Mucosa of stomach (tissue), 1 donor: ENCODE measurements at regions not wholly inside any gene's neighbourhood (a gene's known extent, or its start where the extent isn't known, plus 50 kb on each side); places are given as distances from the start of the nearest gene placed in this dataset.

ENCODE experiments used
- H3K27me3 ChIP-seq: one replicate; pipeline ENCODE4 v1.7.0; 2013; ENCODE audit warnings: mild to moderate bottlenecking, low read length; ENCODE audit not compliant: control insufficient read depth, insufficient read depth
- H3K36me3 ChIP-seq: one replicate; pipeline ENCODE4 v1.7.0; 2013; ENCODE audit warnings: low read length; ENCODE audit not compliant: control insufficient read depth, insufficient read depth
- H3K4me1 ChIP-seq: one replicate; pipeline ENCODE4 v1.7.0; 2013; ENCODE audit warnings: mild to moderate bottlenecking, low read length; ENCODE audit not compliant: control insufficient read depth, insufficient read depth
- H3K4me3 ChIP-seq: one replicate; pipeline ENCODE4 v1.7.0; 2013; ENCODE audit warnings: low read length
- H3K9ac ChIP-seq: one replicate; pipeline ENCODE4 v1.7.0; 2013; ENCODE audit warnings: mild to moderate bottlenecking, low read length, moderate library complexity
- H3K9me3 ChIP-seq: one replicate; pipeline ENCODE4 v1.7.0; 2013; ENCODE audit warnings: mild to moderate bottlenecking, low read length, moderate library complexity; ENCODE audit not compliant: control insufficient read depth
- donor health status: Pancreatic carcinoma.

- no peaks in the 10 kb centered on the region for H3K27me3 ChIP-seq
- no peak overlapping the region for H3K4me3 ChIP-seq
- no peaks in the 10 kb centered on the region for H3K4me1 ChIP-seq
- no peak overlapping the region for H3K9ac ChIP-seq
- H3K36me3 ChIP-seq, result no peaks in the 10 kb centered on the region
- no peaks in the 10 kb centered on the region for H3K9me3 ChIP-seq
Observed at GRCh38 chr2:129794116-129794515, 185.3 kb upstream of the RAB6C start.

DNA sequence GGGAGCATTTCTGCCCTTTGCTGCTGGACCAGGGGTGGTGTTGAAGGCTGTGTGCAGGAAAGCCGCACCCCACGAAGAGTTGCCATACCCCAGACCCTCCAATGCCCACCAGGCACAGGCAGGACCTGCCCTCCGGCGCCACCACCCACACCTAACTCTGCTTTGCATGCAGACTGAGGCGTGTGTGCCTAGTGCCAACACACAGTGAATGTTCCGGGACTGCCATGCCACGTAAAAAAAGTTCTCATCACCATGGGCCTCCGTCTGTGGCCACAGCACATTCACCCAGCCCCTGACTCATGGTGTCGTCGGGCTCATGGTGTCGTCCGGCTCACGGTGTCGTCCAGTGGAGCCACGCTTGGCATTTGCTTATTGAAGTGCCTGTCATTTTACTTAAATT is 184.9 kb upstream of the RAB6C start:
- Histone ChIP-seq H3K4me1 (no peaks in the 10 kb centered on the region), H3K36me3 (no peaks in the 10 kb centered on the region), H3K9ac (no peak overlapping the region), H3K9me3 (no peaks in the 10 kb centered on the region), H3K4me3 (no peak overlapping the region), H3K27me3 (no peaks in the 10 kb centered on the region)

DNA sequence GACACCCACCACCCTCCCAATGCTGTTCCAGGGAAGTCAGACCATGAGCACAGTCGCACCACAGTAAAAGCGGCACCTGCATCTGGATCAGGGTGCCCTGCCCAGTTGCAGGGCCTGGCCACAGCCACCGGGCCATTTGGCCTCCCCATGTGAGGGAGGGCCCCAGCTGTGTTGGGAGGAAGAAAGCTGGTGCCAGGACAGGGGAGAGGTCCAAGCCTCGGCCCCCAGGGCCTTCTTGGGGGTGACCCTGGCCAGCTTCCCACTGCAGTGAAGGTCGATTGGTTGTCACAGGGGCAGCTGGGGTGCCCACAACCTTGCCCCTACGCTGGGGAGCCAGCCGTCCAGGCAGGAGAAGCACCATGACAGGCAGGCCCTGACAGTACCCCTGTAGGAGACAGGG is 183.2 kb upstream of the RAB6C start:
- Histone ChIP-seq H3K27me3 (no peaks in the 10 kb centered on the region), H3K4me3 (no peak overlapping the region), H3K9ac (no peak overlapping the region), H3K4me1 (no peaks in the 10 kb centered on the region), H3K36me3 (no peaks in the 10 kb centered on the region), H3K9me3 (no peaks in the 10 kb centered on the region)

- Histone ChIP-seq H3K36me3 (no peaks in the 10 kb centered on the region), H3K9me3 (no peaks in the 10 kb centered on the region), H3K27me3 (no peaks in the 10 kb centered on the region), H3K4me3 (no peak overlapping the region), H3K4me1 (no peaks in the 10 kb centered on the region), H3K9ac (no peak overlapping the region)
Observed at GRCh38 chr2:129796801-129797488, 182.5 kb upstream of the RAB6C start.

DNA sequence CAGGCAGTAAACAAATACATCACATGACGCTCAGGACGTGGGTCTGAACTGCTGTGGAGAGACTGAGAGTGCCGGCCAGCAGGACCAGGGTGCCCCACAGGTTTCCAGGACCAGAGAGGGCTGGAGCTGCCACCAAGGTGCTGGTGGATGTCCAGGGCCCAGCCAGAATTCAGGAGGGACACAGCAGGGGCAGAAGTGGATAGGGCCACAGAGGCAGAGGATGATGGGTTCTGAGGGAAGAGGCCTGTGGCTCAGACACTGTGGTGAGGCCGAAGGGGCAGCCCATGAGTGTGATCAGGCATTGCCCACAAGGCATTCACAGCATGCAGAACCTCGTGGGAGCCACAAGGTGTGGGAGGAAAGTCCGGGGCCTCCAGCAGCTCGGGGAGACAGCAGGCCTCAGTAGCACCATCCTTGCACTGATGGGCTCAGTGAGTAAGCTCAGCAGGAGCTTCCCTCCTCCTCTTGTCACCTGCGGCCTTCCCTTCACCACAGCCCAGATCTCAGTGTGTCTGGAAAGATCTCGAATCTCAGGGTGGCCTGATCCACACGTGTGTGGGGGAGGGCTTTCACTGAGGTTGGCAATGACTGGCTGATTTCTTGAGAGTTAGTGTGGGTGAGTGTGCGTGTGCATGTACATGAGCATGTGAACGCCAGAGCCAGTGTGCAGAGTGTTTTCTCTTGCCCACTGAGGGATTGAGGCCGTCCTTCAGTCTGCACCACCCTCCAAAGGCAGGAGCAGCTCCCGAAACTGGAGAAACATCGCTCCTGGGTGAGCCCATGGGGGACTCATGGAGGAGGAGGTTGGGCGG is 181.8 kb upstream of the RAB6C start:
- Histone ChIP-seq H3K4me1 (no peaks in the 10 kb centered on the region), H3K4me3 (no peak overlapping the region), H3K9ac (no peak overlapping the region), H3K27me3 (no peaks in the 10 kb centered on the region), H3K9me3 (no peaks in the 10 kb centered on the region), H3K36me3 (no peaks in the 10 kb centered on the region)

- Histone ChIP-seq H3K4me1 (no peaks in the 10 kb centered on the region), H3K36me3 (no peaks in the 10 kb centered on the region), H3K9me3 (no peaks in the 10 kb centered on the region), H3K4me3 (no peak overlapping the region), H3K9ac (no peak overlapping the region), H3K27me3 (no peaks in the 10 kb centered on the region)
Observed at GRCh38 chr2:129798301-129798581, 181.2 kb upstream of the RAB6C start.

- no peaks in the 10 kb centered on the region for H3K27me3 ChIP-seq
- no peak overlapping the region for H3K4me3 ChIP-seq
- no peaks in the 10 kb centered on the region for H3K36me3 ChIP-seq
- no peaks in the 10 kb centered on the region for H3K4me1 ChIP-seq
- no peak overlapping the region for H3K9ac ChIP-seq
- H3K9me3 ChIP-seq, result no peaks in the 10 kb centered on the region
Observed at GRCh38 chr2:129798626-129799025, 180.8 kb upstream of the RAB6C start.

DNA sequence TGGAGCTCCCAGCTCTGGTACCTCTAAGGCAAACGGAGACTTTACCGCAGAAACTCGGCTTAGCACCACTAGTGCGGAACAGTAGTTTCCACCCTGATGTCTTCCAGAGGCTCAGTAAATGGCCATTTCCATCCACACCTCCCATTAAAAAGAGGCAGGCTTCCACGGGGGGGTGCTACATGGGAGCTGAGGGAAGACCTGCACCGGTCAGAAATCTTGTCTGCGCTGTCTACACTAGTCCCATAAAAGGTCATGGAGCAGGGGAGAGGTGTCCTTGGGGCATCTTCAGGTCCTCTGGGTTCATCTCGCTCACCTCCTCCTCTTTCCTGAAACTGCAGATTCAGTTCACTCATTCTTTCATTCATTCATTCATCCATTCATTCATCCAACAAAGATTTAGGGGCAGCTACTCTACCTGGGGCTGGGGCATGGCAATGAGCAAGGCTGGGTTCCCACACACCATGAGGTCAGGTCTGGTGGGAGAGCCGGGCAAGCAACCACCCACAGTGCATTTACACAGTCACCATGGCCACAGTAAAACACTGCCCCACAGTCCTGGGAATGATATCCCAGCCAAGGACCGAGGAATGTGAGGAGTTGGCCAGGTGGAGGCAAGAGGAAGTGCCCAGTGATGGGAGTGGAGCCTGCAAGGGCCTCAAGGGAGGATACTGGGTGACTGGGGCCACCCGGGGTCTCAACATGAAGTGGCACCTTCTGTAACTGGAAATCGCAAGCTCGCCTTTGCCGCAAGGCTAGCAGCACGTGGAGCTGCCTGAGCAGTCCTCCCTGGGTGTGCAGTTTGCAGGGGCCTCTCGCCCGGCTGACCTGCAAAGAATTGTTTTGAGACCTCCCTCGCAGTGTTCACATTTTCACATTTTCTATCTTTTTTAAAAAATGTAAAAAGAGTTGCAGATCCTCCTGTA is 180.2 kb upstream of the RAB6C start:
- no peaks in the 10 kb centered on the region for H3K27me3 ChIP-seq
- no peaks in the 10 kb centered on the region for H3K36me3 ChIP-seq
- H3K9ac ChIP-seq, result no peak overlapping the region
- H3K4me1 ChIP-seq, result no peaks in the 10 kb centered on the region
- H3K9me3 ChIP-seq, result no peaks in the 10 kb centered on the region
- no peak overlapping the region for H3K4me3 ChIP-seq

DNA sequence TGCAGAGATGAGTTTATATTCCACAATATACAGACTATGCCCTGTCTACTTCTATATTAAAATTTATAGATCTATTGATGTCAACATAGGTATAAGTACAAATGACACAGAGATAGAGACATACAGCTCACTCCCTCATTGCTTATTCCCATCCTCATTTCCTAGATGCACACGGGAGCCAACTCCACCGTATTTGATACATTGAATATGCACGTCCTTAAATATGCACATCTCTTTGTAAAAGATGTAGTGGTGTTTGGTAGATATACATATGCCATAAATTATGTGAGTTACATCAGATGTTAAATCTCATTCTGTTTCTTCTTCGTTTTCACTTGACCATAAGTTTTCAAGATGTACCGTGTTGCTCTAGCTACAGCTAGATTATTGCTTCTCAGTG is 179.2 kb upstream of the RAB6C start:
- no peak overlapping the region for H3K9ac ChIP-seq

DNA sequence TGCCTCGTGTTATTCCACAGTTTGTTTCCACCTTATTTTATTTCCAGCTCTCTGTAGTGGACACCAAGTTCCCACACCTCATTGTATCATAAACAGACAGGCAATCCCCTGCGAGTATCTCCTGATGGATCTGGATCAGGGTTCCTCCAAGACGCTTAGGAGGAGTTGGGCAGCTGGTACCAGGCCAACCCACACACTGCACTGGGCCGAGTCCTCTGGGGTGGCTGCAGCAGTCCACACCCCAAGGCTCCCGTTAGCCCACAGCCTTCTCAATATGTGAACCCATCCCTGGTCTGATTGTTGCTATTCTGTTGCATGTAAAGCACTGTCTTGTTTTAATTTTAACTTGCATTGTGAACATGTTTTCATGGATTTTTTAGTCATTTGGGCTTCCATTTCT is 178.8 kb upstream of the RAB6C start:
- no peaks in the 10 kb centered on the region for H3K36me3 ChIP-seq
- no peaks in the 10 kb centered on the region for H3K9me3 ChIP-seq
- no peak overlapping the region for H3K9ac ChIP-seq
- H3K4me1 ChIP-seq, result no peaks in the 10 kb centered on the region
- H3K27me3 ChIP-seq, result no peaks in the 10 kb centered on the region
- no peak overlapping the region for H3K4me3 ChIP-seq

More for the DNA sequence above, 179.2 kb upstream of the RAB6C start:
- Histone ChIP-seq H3K4me1 (no peaks in the 10 kb centered on the region), H3K4me3 (no peak overlapping the region), H3K36me3 (no peaks in the 10 kb centered on the region), H3K27me3 (no peaks in the 10 kb centered on the region), H3K9me3 (no peaks in the 10 kb centered on the region)

GRCh38 chr2:129801575-129801974 is 177.9 kb upstream of the RAB6C start:
- no peak overlapping the region for H3K4me3 ChIP-seq
- H3K4me1 ChIP-seq, result no peaks in the 10 kb centered on the region
- H3K36me3 ChIP-seq, result no peaks in the 10 kb centered on the region
- H3K27me3 ChIP-seq, result no peaks in the 10 kb centered on the region
- no peak overlapping the region for H3K9ac ChIP-seq
- no peaks in the 10 kb centered on the region for H3K9me3 ChIP-seq

DNA sequence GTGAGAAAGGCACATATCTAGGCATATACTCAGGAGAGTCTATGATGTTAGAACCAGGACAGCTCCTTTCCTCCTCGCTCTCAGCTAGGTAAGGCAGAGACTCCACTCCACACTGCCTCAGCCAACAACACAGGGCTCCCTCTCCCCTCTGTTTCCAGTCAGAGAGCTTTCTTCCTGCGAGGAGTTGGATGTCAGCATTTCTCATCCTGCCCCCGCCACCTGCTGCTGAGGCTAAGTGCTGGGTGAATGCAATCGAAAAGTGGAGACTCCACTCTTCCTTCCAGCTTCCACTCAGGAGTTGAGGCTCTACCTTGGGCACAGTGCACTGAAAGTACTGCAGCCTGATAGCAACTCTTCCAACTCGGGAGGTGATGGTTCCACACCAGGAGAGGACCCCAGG is 177.2 kb upstream of the RAB6C start:
- Histone ChIP-seq H3K4me3 (no peak overlapping the region), H3K36me3 (no peaks in the 10 kb centered on the region), H3K9me3 (no peaks in the 10 kb centered on the region), H3K27me3 (no peaks in the 10 kb centered on the region), H3K9ac (no peak overlapping the region), H3K4me1 (no peaks in the 10 kb centered on the region)
